Lower lobe of right lung (tissue), 2 donors: ENCODE measurements at regions not wholly inside any gene's neighbourhood (a gene's known extent, or its start where the extent isn't known, plus 50 kb on each side); places are given as distances from the start of the nearest gene placed in this dataset.
"Not testable (repeated sequence)": the region's sequence is repeated elsewhere in the genome, so short reads cannot be mapped to it uniquely, and the experiment has no call there.

Experiments used
- ATAC-seq, 2 donors: fragments of 200-7000 bp; cut with Tn5 transposase; one replicate each; pipeline ENCODE4 v1.9.1; 2020 to 2022; ENCODE audit warnings: mild to moderate bottlenecking in 2 of 2, moderate library complexity in 2 of 2
- DNase-seq: peaks from one replicate; pipeline ENCODE4 v3.0.0-alpha.2; 2020
- H3K27ac ChIP-seq: fragments of 200-600 bp; one replicate; pipeline ENCODE4 v1.8.0; 2022
- H3K27me3 ChIP-seq: fragments of 200-600 bp; one replicate; pipeline ENCODE4 v1.8.0; 2022; ENCODE audit warnings: low read depth
- H3K36me3 ChIP-seq: fragments of 200-600 bp; one replicate; pipeline ENCODE4 v1.8.0; 2022; ENCODE audit warnings: mild to moderate bottlenecking
- H3K4me1 ChIP-seq: fragments of 200-600 bp; one replicate; pipeline ENCODE4 v1.8.0; 2022
- H3K4me3 ChIP-seq: fragments of 200-600 bp; one replicate; pipeline ENCODE4 v1.8.0; 2022; ENCODE audit warnings: mild to moderate bottlenecking
- H3K9me3 ChIP-seq: fragments of 200-600 bp; one replicate; pipeline ENCODE4 v1.8.0; 2022
- CTCF ChIP-seq: fragments of 200-600 bp; IDR thresholded peaks from one replicate; pipeline ENCODE4 v1.8.0; 2022; ENCODE audit warnings: antibody characterized with exemption, mild to moderate bottlenecking
- intact Hi-C: fragments of 100-400 bp; cut with DNase I; formaldehyde crosslinking; loops from one replicate; pipeline ENCODE4 v1.11.0; 2022
- donor health status: DM: no; HTN: yes; CAD: no; lungs with severe emphysema.

- DNase-seq, result no peak
- no peak for ATAC-seq
- Histone ChIP-seq H3K9me3 (no peaks in the 10 kb centered on the region), H3K4me3 (no peak overlapping the region), H3K36me3 (no peaks in the 10 kb centered on the region), H3K4me1 (no peaks in the 10 kb centered on the region), H3K27ac (no peak overlapping the region), H3K27me3 (no peaks in the 10 kb centered on the region)
- TF ChIP-seq CTCF, result no peak
- intact Hi-C loops, result no loop called here
Observed at GRCh38 chr19:23597661-23598060, 89.4 kb downstream of the ZNF675 start.

GRCh38 chr19:23596872-23597271, 90.1 kb downstream of the ZNF675 start:
- Histone ChIP-seq H3K27me3 (no peaks in the 10 kb centered on the region), H3K27ac (no peak overlapping the region), H3K36me3 (no peaks in the 10 kb centered on the region), H3K4me3 (no peak overlapping the region), H3K9me3 (no peaks in the 10 kb centered on the region), H3K4me1 (no peaks in the 10 kb centered on the region)
- no peak for TF ChIP-seq CTCF
- DNase-seq (no peak), ATAC-seq (peak in 1 of 2 donors; percentile 57)
- intact Hi-C loops, result no loop called here

GRCh38 chr19:23594311-23594710, 92.7 kb downstream of the ZNF675 start:
- ATAC-seq, H3K4me3 ChIP-seq, DNase-seq, H3K27me3 ChIP-seq, H3K9me3 ChIP-seq, H3K36me3 ChIP-seq, H3K4me1 ChIP-seq, H3K27ac ChIP-seq, intact Hi-C loops: not testable (repeated sequence)

GRCh38 chr19:23587546-23587945, 99.5 kb downstream of the ZNF675 start:
- intact Hi-C loops, result no loop called here
- no peak for TF ChIP-seq CTCF
- DNase-seq (no peak), ATAC-seq (no peak)
- Histone ChIP-seq H3K27me3 (no peaks in the 10 kb centered on the region), H3K36me3 (no peaks in the 10 kb centered on the region), H3K4me3 (no peak overlapping the region), H3K9me3 (peaks cover 6% of the 10 kb centered on the region), H3K4me1 (no peaks in the 10 kb centered on the region), H3K27ac (no peak overlapping the region)

- H3K4me1 ChIP-seq, result no peaks in the 10 kb centered on the region
- no peak overlapping the region for H3K27ac ChIP-seq
- intact Hi-C loops, result no loop called here
- no peak for ATAC-seq
- no peaks in the 10 kb centered on the region for H3K36me3 ChIP-seq
- TF ChIP-seq CTCF, result no peak
- no peak overlapping the region for H3K4me3 ChIP-seq
- H3K9me3 ChIP-seq, result peaks cover 18% of the 10 kb centered on the region
- no peaks in the 10 kb centered on the region for H3K27me3 ChIP-seq
- DNase-seq, result no peak
Observed at GRCh38 chr19:23577501-23577900, 109.5 kb downstream of the ZNF675 start.

- H3K4me3 ChIP-seq, result no peak overlapping the region
- intact Hi-C loops, result no loop called here
- no peak for ATAC-seq
- TF ChIP-seq CTCF, result no peak
- DNase-seq, result no peak
- no peak overlapping the region for H3K27ac ChIP-seq
- no peaks in the 10 kb centered on the region for H3K4me1 ChIP-seq
- H3K36me3 ChIP-seq, result no peaks in the 10 kb centered on the region
- no peaks in the 10 kb centered on the region for H3K27me3 ChIP-seq
- peaks cover 61% of the 10 kb centered on the region for H3K9me3 ChIP-seq
Observed at GRCh38 chr19:23571175-23571574, 115.8 kb downstream of the ZNF675 start.

GRCh38 chr19:23568116-23568515, 118.9 kb downstream of the ZNF675 start:
- not testable (repeated sequence) for ATAC-seq

More at GRCh38 chr19:23568116-23568515, 118.9 kb downstream of the ZNF675 start:
- intact Hi-C loops, H3K27ac ChIP-seq, H3K36me3 ChIP-seq, H3K4me3 ChIP-seq, H3K4me1 ChIP-seq, DNase-seq, H3K27me3 ChIP-seq: not testable (repeated sequence)
- H3K9me3 ChIP-seq, result peaks cover 53% of the 10 kb centered on the region
